ENCODE measurements at regions not wholly inside any gene's neighbourhood (a gene's known extent, or its start where the extent isn't known, plus 50 kb on each side); places are given as distances from the start of the nearest gene placed in this dataset.
A peak's percentile ranks its signal among the peaks of the same experiment; 100 is the strongest.

DNA sequence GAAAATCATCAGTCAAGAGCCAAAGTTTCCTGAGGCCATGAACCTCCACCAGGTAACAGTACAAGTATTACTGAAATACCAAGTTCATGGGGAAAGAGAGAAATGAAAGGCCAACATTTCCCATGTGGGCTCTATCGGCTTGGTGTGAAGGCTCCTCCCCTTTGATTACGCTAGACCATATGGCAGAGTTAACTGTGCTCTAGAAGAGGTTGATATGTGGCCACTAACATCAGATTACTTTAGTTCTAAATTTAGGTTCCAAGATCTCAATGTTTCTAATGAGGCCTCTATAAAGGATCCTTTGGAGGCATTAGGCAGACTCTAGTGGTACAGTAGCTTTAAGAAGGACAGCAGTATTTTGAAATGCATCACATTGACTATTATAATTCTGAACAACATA is 127.1 kb downstream of the SEMA6D start:
- FAIRE-seq = no peak

GRCh38 chr15:47846128-47846868 is 129.0 kb downstream of the SEMA6D start:
- TF ChIP-seq, protein P1, sequence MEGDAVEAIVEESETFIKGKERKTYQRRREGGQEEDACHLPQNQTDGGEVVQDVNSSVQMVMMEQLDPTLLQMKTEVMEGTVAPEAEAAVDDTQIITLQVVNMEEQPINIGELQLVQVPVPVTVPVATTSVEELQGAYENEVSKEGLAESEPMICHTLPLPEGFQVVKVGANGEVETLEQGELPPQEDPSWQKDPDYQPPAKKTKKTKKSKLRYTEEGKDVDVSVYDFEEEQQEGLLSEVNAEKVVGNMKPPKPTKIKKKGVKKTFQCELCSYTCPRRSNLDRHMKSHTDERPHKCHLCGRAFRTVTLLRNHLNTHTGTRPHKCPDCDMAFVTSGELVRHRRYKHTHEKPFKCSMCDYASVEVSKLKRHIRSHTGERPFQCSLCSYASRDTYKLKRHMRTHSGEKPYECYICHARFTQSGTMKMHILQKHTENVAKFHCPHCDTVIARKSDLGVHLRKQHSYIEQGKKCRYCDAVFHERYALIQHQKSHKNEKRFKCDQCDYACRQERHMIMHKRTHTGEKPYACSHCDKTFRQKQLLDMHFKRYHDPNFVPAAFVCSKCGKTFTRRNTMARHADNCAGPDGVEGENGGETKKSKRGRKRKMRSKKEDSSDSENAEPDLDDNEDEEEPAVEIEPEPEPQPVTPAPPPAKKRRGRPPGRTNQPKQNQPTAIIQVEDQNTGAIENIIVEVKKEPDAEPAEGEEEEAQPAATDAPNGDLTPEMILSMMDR (IDR thresholded peaks at IDR 0.05) = no peak
- 32 to 54% methylated on average over 2 of the region's 2 CpGs for WGBS, 2 donors
- Histone ChIP-seq H3K36me3 (no peaks in the 10 kb centered on the region), H3K4me1 (peaks cover 26 to 51% (median 40%) of the 10 kb centered on the region in 3 donors), H3K9me3 (no peaks in the 10 kb centered on the region), H3K27ac (no peak overlapping the region), H3K27me3 (no peaks in the 10 kb centered on the region), H3K4me3 (no peak overlapping the region)
- intact Hi-C loops (cut with DNase I) = no loop called here
- DNase-seq = no peak
- FAIRE-seq = no peak
- ATAC-seq = no peak

More for the DNA sequence above, 127.1 kb downstream of the SEMA6D start:
- Histone ChIP-seq H3K4me3 (no peak overlapping the region), H3K27me3 (no peaks in the 10 kb centered on the region), H3K4me1 (peaks cover 32 to 55% (median 53%) of the 10 kb centered on the region in 3 donors), H3K36me3 (no peaks in the 10 kb centered on the region), H3K9me3 (no peaks in the 10 kb centered on the region), H3K27ac (no peak overlapping the region)
- ATAC-seq (no peak), DNase-seq (no peak)
- TF ChIP-seq, protein P1 (IDR thresholded peaks at IDR 0.05) = no peak
- WGBS, 2 donors = 45 to 51% methylated on average over 2 of the region's 2 CpGs
- intact Hi-C loops (cut with DNase I) = no loop called here

- WGBS, 2 donors = 50 to 70% methylated on average over 3 of the region's 3 CpGs
- Histone ChIP-seq H3K9me3 (no peaks in the 10 kb centered on the region), H3K4me1 (peaks cover 20 to 47% (median 34%) of the 10 kb centered on the region in 3 donors), H3K36me3 (no peaks in the 10 kb centered on the region), H3K4me3 (no peak overlapping the region), H3K27ac (no peak overlapping the region), H3K27me3 (no peaks in the 10 kb centered on the region)
- DNase-seq (no peak), ATAC-seq (peak in 1 of 4 donors; percentile 42), FAIRE-seq (no peak)
- intact Hi-C loops (cut with DNase I) = no loop called here
- TF ChIP-seq, protein P1 (IDR thresholded peaks at IDR 0.05) = no peak
These were observed 129.6 kb downstream of the SEMA6D start for GRCh38 chr15:47846876-47847275.

GRCh38 chr15:47856071-47856470 is 138.8 kb downstream of the SEMA6D start:
- TF ChIP-seq, protein P1 (IDR thresholded peaks at IDR 0.05) = no peak
- H3K27me3 ChIP-seq = no peaks in the 10 kb centered on the region
- ATAC-seq (no peak), FAIRE-seq (no peak), DNase-seq (no peak)
- H3K36me3 ChIP-seq = no peaks in the 10 kb centered on the region
- H3K4me1 ChIP-seq = peaks cover 9 to 35% (median 31%) of the 10 kb centered on the region in 3 donors
- WGBS, 2 donors = 44 to 61% methylated on average over 5 of the region's 5 CpGs
- intact Hi-C loops (cut with DNase I) = no loop called here
- no peaks in the 10 kb centered on the region for H3K9me3 ChIP-seq
- no peak overlapping the region for H3K4me3 ChIP-seq
- H3K27ac ChIP-seq = peak overlapping the region in 1 of 4 donors; percentile 64
